Esophagus muscularis mucosa (tissue), 4 donors: ENCODE measurements at regions not wholly inside any gene's neighbourhood (a gene's known extent, or its start where the extent isn't known, plus 50 kb on each side); places are given as distances from the start of the nearest gene placed in this dataset.
A peak's percentile ranks its signal among the peaks of the same experiment; 100 is the strongest.

Experiments used
- DNase-seq: peaks from one replicate; pipeline ENCODE4 v3.0.0-alpha.2; 2017; ENCODE audit errors: extremely low spot score
- H3K27ac ChIP-seq, 4 donors: fragments of 200-600 bp; sonication (generic); replicated peaks in 1 of 4; 1 replicate in 3 of 4; 2 replicates in 1 of 4; pipeline ENCODE4 v1.5.1; 2016 to 2019; ENCODE audit warnings: mild to moderate bottlenecking in 1 of 4
- H3K27me3 ChIP-seq, 4 donors: fragments of 200-600 bp; sonication (generic); one replicate each; pipeline versions ENCODE4 v1.5.1 to v1.6.0; 2016 to 2019
- H3K36me3 ChIP-seq, 4 donors: fragments of 200-600 bp; sonication (generic); one replicate each; pipeline ENCODE4 v1.5.1; 2016 to 2019
- H3K4me1 ChIP-seq, 4 donors: fragments of 200-600 bp; sonication (generic); one replicate each; pipeline ENCODE4 v1.5.1; 2016 to 2019
- H3K4me3 ChIP-seq, 4 donors: fragments of 200-600 bp; sonication (generic); 1 replicate in 2 of 4; 2 replicates in 2 of 4; pipeline ENCODE4 v1.5.1; 2016 to 2019; ENCODE audit warnings: mild to moderate bottlenecking in 4 of 4, moderate library complexity in 1 of 4
- H3K9me3 ChIP-seq, 4 donors: fragments of 200-600 bp; sonication (generic); 1 replicate in 3 of 4; 2 replicates in 1 of 4; pipeline ENCODE4 v1.5.1; 2016 to 2019
- CTCF ChIP-seq, 3 experiments: fragments of 200-600 bp in 2 of 3; fragments of 450-650 bp in 1 of 3; sonication (generic) in 2 of 3; IDR thresholded peaks; one replicate each; pipeline ENCODE4 v1.5.1; 2017 to 2019; ENCODE audit warnings: antibody characterized with exemption in 3 of 3, mild to moderate bottlenecking in 2 of 3, moderate library complexity in 1 of 3
- EP300 ChIP-seq: sonication (generic); formaldehyde crosslinking; IDR thresholded peaks from one replicate; pipeline ENCODE4 v1.6.1; 2017; ENCODE audit warnings: antibody characterized with exemption
- POLR2A ChIP-seq: fragments of 450-650 bp; IDR thresholded peaks from one replicate; pipeline ENCODE4 v1.6.1; 2017; ENCODE audit warnings: antibody characterized with exemption, moderate library complexity, mild to moderate bottlenecking, low read depth
- POLR2AphosphoS5 ChIP-seq, 2 donors: sonication (generic); formaldehyde crosslinking; IDR thresholded peaks; one replicate each; pipeline ENCODE4 v1.6.1; 2017; ENCODE audit warnings: antibody characterized with exemption in 2 of 2
- WGBS: methylation state at CpG from one replicate; pipeline ENCODE4 v1.1.5; 2018; 5-methylcytosine and 5-hydroxymethylcytosine counted together
- intact Hi-C: fragments of 100-400 bp; cut with DNase I; formaldehyde crosslinking; loops from one replicate; pipeline ENCODE4 v1.15.1; 2023

- 88% methylated on average over 3 of the region's 3 CpGs for WGBS
Observed at GRCh38 chr15:31444844-31445243, 118.2 kb downstream of the KLF13 start.

GRCh38 chr15:31446546-31446945, 119.9 kb downstream of the KLF13 start:
- no peaks in the 10 kb centered on the region for H3K36me3 ChIP-seq
- 92% methylated on average over 7 of the region's 7 CpGs for WGBS
- H3K4me1 ChIP-seq = peaks cover 0 to 10% (median 7%) of the 10 kb centered on the region in 4 donors
- intact Hi-C loops = loop anchor here (10.0 kb wide), 1 partner anchor 52 kb away; no protein-coding TSS in a partner anchor
- no peak overlapping the region for H3K27ac ChIP-seq
- DNase-seq = peak; percentile 57
- H3K27me3 ChIP-seq = no peaks in the 10 kb centered on the region
- H3K9me3 ChIP-seq = peaks cover 0 to 7% (median 2%) of the 10 kb centered on the region in 4 donors
- no peak for TF ChIP-seq CTCF (IDR thresholded peaks at IDR 0.05)
- no peak for TF ChIP-seq EP300
- H3K4me3 ChIP-seq = no peak overlapping the region

More at GRCh38 chr15:31444844-31445243, 118.2 kb downstream of the KLF13 start:
- Histone ChIP-seq H3K4me3 (no peak overlapping the region), H3K27me3 (no peaks in the 10 kb centered on the region), H3K4me1 (peaks cover 11 to 24% (median 22%) of the 10 kb centered on the region in 4 donors), H3K9me3 (no peaks in the 10 kb centered on the region), H3K36me3 (no peaks in the 10 kb centered on the region), H3K27ac (no peak overlapping the region)
- no peak for TF ChIP-seq CTCF (IDR thresholded peaks at IDR 0.05)
- no peak for TF ChIP-seq POLR2AphosphoS5 (IDR thresholded peaks at IDR 0.05)
- TF ChIP-seq EP300 = no peak
- no peak for TF ChIP-seq POLR2A
- intact Hi-C loops = loop anchor here (10.0 kb wide), 1 partner anchor 50 kb away; no protein-coding TSS in a partner anchor
- no peak for DNase-seq

GRCh38 chr15:31447931-31448634, 121.4 kb downstream of the KLF13 start:
- TF ChIP-seq POLR2A (no peak), POLR2AphosphoS5 (IDR thresholded peaks at IDR 0.05) (no peak), CTCF (IDR thresholded peaks at IDR 0.05) (no peak), EP300 (no peak)
- Histone ChIP-seq H3K27me3 (no peaks in the 10 kb centered on the region), H3K36me3 (no peaks in the 10 kb centered on the region), H3K27ac (no peak overlapping the region), H3K4me3 (no peak overlapping the region), H3K4me1 (peaks cover 0 to 7% (median 3%) of the 10 kb centered on the region in 4 donors), H3K9me3 (peaks cover 0 to 7% (median 2%) of the 10 kb centered on the region in 4 donors)
- peak; percentile 34 for DNase-seq
- intact Hi-C loops = loop anchor here (10.0 kb wide), 1 partner anchor 53 kb away; no protein-coding TSS in a partner anchor
- WGBS = 87% methylated on average over 8 of the region's 8 CpGs

GRCh38 chr15:31448635-31448979, 122.0 kb downstream of the KLF13 start:
- DNase-seq = no peak
- TF ChIP-seq EP300 (no peak), CTCF (IDR thresholded peaks at IDR 0.05) (no peak), POLR2AphosphoS5 (IDR thresholded peaks at IDR 0.05) (no peak), POLR2A (no peak)

More at GRCh38 chr15:31448635-31448979, 122.0 kb downstream of the KLF13 start:
- WGBS = 52% methylated on average over 5 of the region's 5 CpGs
- Histone ChIP-seq H3K4me1 (peaks cover 0 to 6% (median 2%) of the 10 kb centered on the region in 4 donors), H3K9me3 (peaks cover 0 to 7% (median 2%) of the 10 kb centered on the region in 4 donors), H3K36me3 (no peaks in the 10 kb centered on the region), H3K27ac (no peak overlapping the region), H3K4me3 (no peak overlapping the region), H3K27me3 (no peaks in the 10 kb centered on the region)
- intact Hi-C loops = loop anchor here (10.0 kb wide), 1 partner anchor 54 kb away; no protein-coding TSS in a partner anchor
